Lower leg skin (tissue), 3 donors: ENCODE measurements at regions not wholly inside any gene's neighbourhood (a gene's known extent, or its start where the extent isn't known, plus 50 kb on each side); places are given as distances from the start of the nearest gene placed in this dataset.

ENCODE experiments used
- CTCF ChIP-seq, 3 donors: fragments of 450-650 bp; IDR thresholded peaks; one replicate each; pipeline ENCODE4 v1.5.1; 2016; ENCODE audit warnings: antibody characterized with exemption in 3 of 3, mild to moderate bottlenecking in 3 of 3, moderate library complexity in 2 of 3
- POLR2A ChIP-seq, 2 donors: fragments of 450-650 bp; IDR thresholded peaks; one replicate each; pipeline ENCODE4 v1.6.1; 2016 to 2017; ENCODE audit warnings: antibody characterized with exemption in 2 of 2, mild to moderate bottlenecking in 1 of 2, moderate library complexity in 1 of 2

- TF ChIP-seq CTCF (IDR thresholded peaks at IDR 0.05), result no peak
- TF ChIP-seq POLR2A (IDR thresholded peaks at IDR 0.05), result no peak
Measured at GRCh38 chr11:116085031-116085635, 580.9 kb upstream of the CADM1 start.
